ENCODE measurements at regions not wholly inside any gene's neighbourhood (a gene's known extent, or its start where the extent isn't known, plus 50 kb on each side); places are given as distances from the start of the nearest gene placed in this dataset.

GRCh38 chr6:14396826-14397517 lies 279.4 kb downstream of the CD83 start:
- Histone ChIP-seq H3K9me3 (replicated peaks in 1 of 2; ENCODE audit: control insufficient read depth in 2 of 2, insufficient read depth in 1 of 2, low read depth in 1 of 2, low read length in 2 of 2) (peaks cover 0 to 4% of the 10 kb centered on the region in 2 donors), H3K9ac (ENCODE audit: low read depth, low read length, poor library complexity) (no peak overlapping the region), H2BK15ac (ENCODE audit: low read length) (no peak overlapping the region), H2BK5ac (ENCODE audit: low read length) (peak overlapping the region; percentile 7), H3K4me1 (ENCODE audit: control insufficient read depth in 2 of 2, insufficient read depth in 1 of 2, low read depth in 1 of 2, low read length in 2 of 2) (peaks cover 0 to 2% of the 10 kb centered on the region in 2 donors), H3K27ac (replicated peaks; ENCODE audit: low read length) (no peak overlapping the region), H3K23ac (ENCODE audit: low read depth, low read length, poor library complexity) (no peak overlapping the region), H2AK5ac (ENCODE audit: low read depth, low read length) (no peak overlapping the region), H2AFZ (ENCODE audit: low read length) (no peak overlapping the region), H3K14ac (ENCODE audit: low read length) (no peak overlapping the region), H3K4me2 (ENCODE audit: insufficient read depth, low read length, poor library complexity, severe bottlenecking) (no peak overlapping the region), H3K18ac (ENCODE audit: low read length) (peak overlapping the region; percentile 46), H2BK120ac (ENCODE audit: low read depth, low read length) (no peak overlapping the region), H3K4me3 (ENCODE audit: low read length in 2 of 2) (peak overlapping the region in 1 of 2 donors; percentile 22), H3K4ac (ENCODE audit: low read length) (no peak overlapping the region), H4K91ac (ENCODE audit: low read depth, low read length, poor library complexity) (no peak overlapping the region), H2BK12ac (ENCODE audit: low read length) (peak overlapping the region; percentile 18), H3K36me3 (replicated peaks in 1 of 2; ENCODE audit: control insufficient read depth in 2 of 2, insufficient read depth in 2 of 2, low read length in 2 of 2) (no peaks in the 10 kb centered on the region), H3K27me3 (ENCODE audit: control insufficient read depth in 3 of 3, insufficient read depth in 3 of 3, low read depth in 1 of 3, low read length in 3 of 3) (peaks cover 0 to 5% (median 0%) of the 10 kb centered on the region in 3 experiments), H4K8ac (ENCODE audit: low read depth, low read length) (no peak overlapping the region), H3K79me1 (ENCODE audit: low read depth, low read length) (no peaks in the 10 kb centered on the region)
- WGBS, 2 donors (ENCODE audit: extremely low coverage in 2 of 2, insufficient read length in 2 of 2, insufficient replicate concordance in 1 of 2) = no CpG with 5 or more reads among the region's 12 CpGs
- DNase-seq (ENCODE audit: low spot score) = no peak

DNA sequence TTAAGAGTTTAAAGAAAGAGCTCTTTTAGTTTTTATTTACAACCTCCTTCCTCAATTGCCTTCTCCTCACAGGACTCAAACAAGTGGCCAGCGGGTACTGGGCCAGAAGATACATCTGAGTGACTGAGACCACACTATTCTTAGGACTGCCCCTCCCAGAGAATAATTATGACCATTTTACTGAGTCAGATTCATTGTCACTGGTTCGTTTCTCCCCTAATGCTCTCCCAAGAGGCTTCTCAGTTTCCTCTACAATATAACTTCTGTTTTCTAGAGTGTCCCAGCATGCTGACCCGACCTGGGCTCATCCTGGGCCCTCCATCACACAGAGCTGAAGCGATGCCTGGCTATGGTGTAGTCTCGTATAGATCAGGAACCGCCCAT lies 279.9 kb downstream of the CD83 start:
- Histone ChIP-seq H2BK12ac (ENCODE audit: low read length) (no peak overlapping the region), H4K91ac (ENCODE audit: low read depth, low read length, poor library complexity) (no peak overlapping the region), H4K8ac (ENCODE audit: low read depth, low read length) (no peak overlapping the region), H3K4me3 (ENCODE audit: low read length in 2 of 2) (no peak overlapping the region), H3K27me3 (ENCODE audit: control insufficient read depth in 3 of 3, insufficient read depth in 3 of 3, low read depth in 1 of 3, low read length in 3 of 3) (peaks cover 0 to 5% (median 0%) of the 10 kb centered on the region in 3 experiments), H2AK5ac (ENCODE audit: low read depth, low read length) (no peak overlapping the region), H3K4me1 (ENCODE audit: control insufficient read depth in 2 of 2, insufficient read depth in 1 of 2, low read depth in 1 of 2, low read length in 2 of 2) (peaks cover 0 to 2% of the 10 kb centered on the region in 2 donors), H3K18ac (ENCODE audit: low read length) (no peak overlapping the region), H3K23ac (ENCODE audit: low read depth, low read length, poor library complexity) (no peak overlapping the region), H3K79me1 (ENCODE audit: low read depth, low read length) (no peaks in the 10 kb centered on the region), H2BK15ac (ENCODE audit: low read length) (no peak overlapping the region), H2AFZ (ENCODE audit: low read length) (no peak overlapping the region), H3K9me3 (replicated peaks in 1 of 2; ENCODE audit: control insufficient read depth in 2 of 2, insufficient read depth in 1 of 2, low read depth in 1 of 2, low read length in 2 of 2) (peaks cover 0 to 4% of the 10 kb centered on the region in 2 donors), H3K4ac (ENCODE audit: low read length) (no peak overlapping the region), H2BK120ac (ENCODE audit: low read depth, low read length) (no peak overlapping the region), H3K14ac (ENCODE audit: low read length) (no peak overlapping the region), H3K36me3 (replicated peaks in 1 of 2; ENCODE audit: control insufficient read depth in 2 of 2, insufficient read depth in 2 of 2, low read length in 2 of 2) (no peaks in the 10 kb centered on the region), H2BK5ac (ENCODE audit: low read length) (no peak overlapping the region), H3K27ac (replicated peaks; ENCODE audit: low read length) (no peak overlapping the region), H3K4me2 (ENCODE audit: insufficient read depth, low read length, poor library complexity, severe bottlenecking) (no peak overlapping the region), H3K9ac (ENCODE audit: low read depth, low read length, poor library complexity) (no peak overlapping the region)
- WGBS, 2 donors (ENCODE audit: extremely low coverage in 2 of 2, insufficient read length in 2 of 2, insufficient replicate concordance in 1 of 2) = no CpG with 5 or more reads among the region's 6 CpGs
- no peak for DNase-seq (ENCODE audit: low spot score)

DNA sequence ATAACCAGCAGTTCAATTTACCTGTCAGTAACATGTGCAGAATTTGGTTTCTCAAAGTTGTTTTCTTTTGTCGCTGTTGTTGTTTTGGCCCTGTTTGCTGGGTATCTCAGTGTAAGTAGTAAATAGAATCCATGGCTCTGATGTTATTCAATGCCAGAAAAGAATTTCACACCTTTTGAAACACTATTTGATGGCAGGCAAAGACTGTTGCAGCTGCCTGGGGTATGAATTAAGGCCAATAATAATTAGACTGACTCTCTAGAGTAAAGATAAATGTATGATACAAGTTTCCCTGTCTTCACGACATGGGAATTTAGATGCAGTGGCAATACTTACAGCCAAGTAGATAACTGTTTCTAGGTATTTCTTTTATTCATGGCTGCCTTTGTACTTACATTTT lies 281.4 kb downstream of the CD83 start:
- Histone ChIP-seq H2BK12ac (ENCODE audit: low read length) (no peak overlapping the region), H2BK120ac (ENCODE audit: low read depth, low read length) (no peak overlapping the region), H2AK5ac (ENCODE audit: low read depth, low read length) (no peak overlapping the region), H3K23ac (ENCODE audit: low read depth, low read length, poor library complexity) (no peak overlapping the region), H2BK5ac (ENCODE audit: low read length) (no peak overlapping the region), H3K36me3 (replicated peaks in 1 of 2; ENCODE audit: control insufficient read depth in 2 of 2, insufficient read depth in 2 of 2, low read length in 2 of 2) (no peaks in the 10 kb centered on the region), H3K18ac (ENCODE audit: low read length) (no peak overlapping the region), H2BK15ac (ENCODE audit: low read length) (no peak overlapping the region), H3K27ac (replicated peaks; ENCODE audit: low read length) (no peak overlapping the region), H4K91ac (ENCODE audit: low read depth, low read length, poor library complexity) (no peak overlapping the region), H3K27me3 (ENCODE audit: control insufficient read depth in 3 of 3, insufficient read depth in 3 of 3, low read depth in 1 of 3, low read length in 3 of 3) (peaks cover 0 to 5% (median 0%) of the 10 kb centered on the region in 3 experiments), H3K9ac (ENCODE audit: low read depth, low read length, poor library complexity) (no peak overlapping the region), H3K9me3 (replicated peaks in 1 of 2; ENCODE audit: control insufficient read depth in 2 of 2, insufficient read depth in 1 of 2, low read depth in 1 of 2, low read length in 2 of 2) (peaks cover 0 to 4% of the 10 kb centered on the region in 2 donors), H3K4me2 (ENCODE audit: insufficient read depth, low read length, poor library complexity, severe bottlenecking) (no peak overlapping the region), H3K4me3 (ENCODE audit: low read length in 2 of 2) (no peak overlapping the region), H3K4me1 (ENCODE audit: control insufficient read depth in 2 of 2, insufficient read depth in 1 of 2, low read depth in 1 of 2, low read length in 2 of 2) (peaks cover 0 to 2% of the 10 kb centered on the region in 2 donors), H3K79me1 (ENCODE audit: low read depth, low read length) (no peaks in the 10 kb centered on the region), H2AFZ (ENCODE audit: low read length) (no peak overlapping the region), H4K8ac (ENCODE audit: low read depth, low read length) (no peak overlapping the region), H3K14ac (ENCODE audit: low read length) (no peak overlapping the region), H3K4ac (ENCODE audit: low read length) (no peak overlapping the region)
- DNase-seq (ENCODE audit: low spot score) = no peak
- no CpG with 5 or more reads among the region's 2 CpGs for WGBS, 2 donors (ENCODE audit: extremely low coverage in 2 of 2, insufficient read length in 2 of 2, insufficient replicate concordance in 1 of 2)

- no peak overlapping the region for H3K14ac ChIP-seq (ENCODE audit: low read length)
- no peaks in the 10 kb centered on the region for H3K36me3 ChIP-seq (replicated peaks in 1 of 2; ENCODE audit: control insufficient read depth in 2 of 2, insufficient read depth in 2 of 2, low read length in 2 of 2)
- H3K9me3 ChIP-seq (replicated peaks in 1 of 2; ENCODE audit: control insufficient read depth in 2 of 2, insufficient read depth in 1 of 2, low read depth in 1 of 2, low read length in 2 of 2) = peaks cover 0 to 4% of the 10 kb centered on the region in 2 donors
- H3K79me1 ChIP-seq (ENCODE audit: low read depth, low read length) = no peaks in the 10 kb centered on the region
- H3K27me3 ChIP-seq (ENCODE audit: control insufficient read depth in 3 of 3, insufficient read depth in 3 of 3, low read depth in 1 of 3, low read length in 3 of 3) = peaks cover 0 to 5% (median 0%) of the 10 kb centered on the region in 3 experiments
- no peak overlapping the region for H2BK15ac ChIP-seq (ENCODE audit: low read length)
- no peak overlapping the region for H3K23ac ChIP-seq (ENCODE audit: low read depth, low read length, poor library complexity)
- no peak overlapping the region for H2BK12ac ChIP-seq (ENCODE audit: low read length)
- H3K4me1 ChIP-seq (ENCODE audit: control insufficient read depth in 2 of 2, insufficient read depth in 1 of 2, low read depth in 1 of 2, low read length in 2 of 2) = peaks cover 0 to 2% of the 10 kb centered on the region in 2 donors
- H3K4me2 ChIP-seq (ENCODE audit: insufficient read depth, low read length, poor library complexity, severe bottlenecking) = no peak overlapping the region
- no peak overlapping the region for H3K9ac ChIP-seq (ENCODE audit: low read depth, low read length, poor library complexity)
- no peak overlapping the region for H4K91ac ChIP-seq (ENCODE audit: low read depth, low read length, poor library complexity)
- no peak overlapping the region for H4K8ac ChIP-seq (ENCODE audit: low read depth, low read length)
- H3K4ac ChIP-seq (ENCODE audit: low read length) = no peak overlapping the region
- no peak overlapping the region for H2AFZ ChIP-seq (ENCODE audit: low read length)
- no peak overlapping the region for H3K18ac ChIP-seq (ENCODE audit: low read length)
- no CpG with 5 or more reads among the region's 5 CpGs for WGBS, 2 donors (ENCODE audit: extremely low coverage in 2 of 2, insufficient read length in 2 of 2, insufficient replicate concordance in 1 of 2)
- no peak overlapping the region for H2BK120ac ChIP-seq (ENCODE audit: low read depth, low read length)
- H2BK5ac ChIP-seq (ENCODE audit: low read length) = no peak overlapping the region
- no peak overlapping the region for H3K27ac ChIP-seq (replicated peaks; ENCODE audit: low read length)
- no peak overlapping the region for H3K4me3 ChIP-seq (ENCODE audit: low read length in 2 of 2)
- H2AK5ac ChIP-seq (ENCODE audit: low read depth, low read length) = no peak overlapping the region
- no peak for DNase-seq (ENCODE audit: low spot score)
Observed at GRCh38 chr6:14399635-14400034, 282.1 kb downstream of the CD83 start.
